GM12878 (cell line): ENCODE measurements at regions not wholly inside any gene's neighbourhood (a gene's known extent, or its start where the extent isn't known, plus 50 kb on each side); places are given as distances from the start of the nearest gene placed in this dataset.

Source experiments
- ATAC-seq: fragments of 200-7000 bp; cut with Tn5 transposase; 3 replicates; pipeline ENCODE4 v1.9.1; 2020; ENCODE audit warnings: mild to moderate bottlenecking, moderate library complexity
- BruUV-seq: library from RNA; stranded (reverse); fragments of 400-500 nt; replicated peaks from 2 replicates; lab custom pipeline; 2021; lab: Mats Ljungman, UMichigan
- CTCF ChIA-PET: fragments of 300-600 bp; sonication (Branson Sonifier 250); formaldehyde crosslinking; extraction: SDS; loops from one replicate; lab custom pipeline; 2021; ENCODE audit warnings: inconsistent platforms; lab: Yijun Ruan, JAX
- POLR2A ChIA-PET: fragments of 350-600 bp; formaldehyde crosslinking; extraction: SDS; loops from one replicate; lab custom pipeline; 2021; ENCODE audit warnings: inconsistent platforms; lab: Charles Lee
- RAD21 ChIA-PET: fragments of 300-600 bp; sonication (Branson Sonifier 250); formaldehyde crosslinking; loops from one replicate; lab custom pipeline; 2023; ENCODE audit warnings: antibody characterized with exemption; ENCODE audit not compliant: unreplicated experiment; lab: Charles Lee
- SMC1A ChIA-PET: fragments of 300-600 bp; sonication (Branson Sonifier 250); formaldehyde crosslinking; loops from one replicate; lab custom pipeline; 2023; ENCODE audit not compliant: unreplicated experiment, uncharacterized antibody; lab: Charles Lee
- DNase-seq: peaks from one replicate; pipeline ENCODE4 v3.0.0-alpha.2; 2011; ENCODE audit warnings: low read depth, low spot score
- FAIRE-seq: peaks from 3 replicates; lab custom pipeline; 2011; peaks lifted over from hg19 to GRCh38; lab: Jason Lieb, UNC
- H2AFZ ChIP-seq: 2 replicates; pipeline ENCODE4 v1.6.0; 2011; ENCODE audit warnings: low read depth, low read length, control low read depth; ENCODE audit not compliant: control insufficient read depth
- H3K27ac ChIP-seq: 2 replicates; pipeline ENCODE4 v1.5.1; 2011; ENCODE audit warnings: control low read depth; ENCODE audit not compliant: control insufficient read depth, insufficient read depth
- H3K27me3 ChIP-seq, 2 experiments: replicated peaks in 1 of 2; 2 replicates each; pipeline versions ENCODE4 v1.6.0 to v1.6.1; 2011; ENCODE audit warnings: low read length in 1 of 2; ENCODE audit not compliant: control insufficient read depth in 2 of 2, insufficient read depth in 2 of 2
- H3K36me3 ChIP-seq, 2 experiments: 2 replicates each; pipeline ENCODE4 v1.5.1; 2011; ENCODE audit warnings: low read length in 1 of 2; ENCODE audit not compliant: control insufficient read depth in 2 of 2, insufficient read depth in 2 of 2
- H3K4me1 ChIP-seq: 2 replicates; pipeline ENCODE4 v1.6.1; 2011; ENCODE audit warnings: mild to moderate bottlenecking, low read length, moderate library complexity, mixed read lengths; ENCODE audit not compliant: control insufficient read depth, insufficient read depth
- H3K4me2 ChIP-seq: 2 replicates; pipeline ENCODE4 v1.6.0; 2011; ENCODE audit warnings: control low read depth; ENCODE audit not compliant: control insufficient read depth, insufficient read depth
- H3K4me3 ChIP-seq: fragments of 200-600 bp; sonication (generic); 2 replicates; pipeline ENCODE4 v1.5.1; 2016
- H3K79me2 ChIP-seq: 2 replicates; pipeline ENCODE4 v1.6.0; 2011; ENCODE audit warnings: low read length; ENCODE audit not compliant: control insufficient read depth, insufficient read depth
- H3K9ac ChIP-seq: 2 replicates; pipeline ENCODE4 v1.8.0; 2011; ENCODE audit warnings: low read length, control low read depth, mixed read lengths; ENCODE audit not compliant: control insufficient read depth, insufficient read depth
- H3K9me3 ChIP-seq: replicated peaks from 3 replicates; pipeline ENCODE4 v1.5.1; 2011; ENCODE audit warnings: mild to moderate bottlenecking, low read length; ENCODE audit not compliant: control insufficient read depth, insufficient read depth
- H4K20me1 ChIP-seq: 2 replicates; pipeline ENCODE4 v1.6.0; 2011; ENCODE audit not compliant: control insufficient read depth, insufficient read depth
- CEBPB ChIP-seq, 2 experiments: fragments of 150-350 bp in 1 of 2; IDR thresholded peaks; 2 replicates each; pipeline ENCODE4 v1.6.1; 2012 to 2014; ENCODE audit warnings: low read depth in 2 of 2, low read length in 2 of 2, borderline replicate concordance in 1 of 2, inconsistent platforms in 1 of 2
- ESRRA ChIP-seq: IDR thresholded peaks from 2 replicates; pipeline ENCODE4 v1.6.1; 2012; ENCODE audit warnings: mild to moderate bottlenecking, low read length, improper control_type of control experiment
- EZH2 ChIP-seq: IDR thresholded peaks from 2 replicates; pipeline ENCODE4 v1.6.1; 2012; ENCODE audit warnings: low read depth, mild to moderate bottlenecking, control low read depth, inconsistent platforms, low read length, borderline replicate concordance; ENCODE audit not compliant: control insufficient read depth
- FOXM1 ChIP-seq: IDR thresholded peaks from 2 replicates; pipeline ENCODE4 v1.6.1; 2012; ENCODE audit warnings: low read depth, mild to moderate bottlenecking, inconsistent platforms, low read length, moderate library complexity
- NR2C2 ChIP-seq: IDR thresholded peaks from 2 replicates; pipeline ENCODE4 v1.6.1; 2011; ENCODE audit warnings: borderline replicate concordance, low read depth; ENCODE audit not compliant: control insufficient read depth, insufficient read length
- WGBS: methylation state at CpG from one replicate; pipeline ENCODE4 v1.1.6; 2016; ENCODE audit warnings: low lambda C conversion rate; ENCODE audit not compliant: insufficient replicate concordance, insufficient coverage; ENCODE audit errors: missing lambda C conversion rate; 5-methylcytosine and 5-hydroxymethylcytosine counted together
- in situ Hi-C: fragments of 300-500 bp; cut with MboI; formaldehyde crosslinking; loops from 9 replicates; pipeline ENCODE4 v1.14.3; 2018; ENCODE audit warnings: mixed read lengths
- intact Hi-C: fragments of 100-400 bp; cut with micrococcal nuclease; formaldehyde crosslinking; loops from one replicate; pipeline ENCODE4 v1.14.2; 2022; ENCODE audit not compliant: unreplicated experiment
- TF ChIP-seq, protein P1 (sequence below): IDR thresholded peaks from 2 replicates; pipeline ENCODE4 v1.6.1; 2011; ENCODE audit warnings: mild to moderate bottlenecking, low read depth, low read length, moderate library complexity; ENCODE audit not compliant: insufficient replicate concordance
- TF ChIP-seq, protein P2 (sequence below): fragments of 450-650 bp; IDR thresholded peaks from 2 replicates; pipeline ENCODE4 v1.6.1; 2017; ENCODE audit warnings: mild to moderate bottlenecking, low read depth, inconsistent platforms; ENCODE audit not compliant: poor library complexity, severe bottlenecking

DNA sequence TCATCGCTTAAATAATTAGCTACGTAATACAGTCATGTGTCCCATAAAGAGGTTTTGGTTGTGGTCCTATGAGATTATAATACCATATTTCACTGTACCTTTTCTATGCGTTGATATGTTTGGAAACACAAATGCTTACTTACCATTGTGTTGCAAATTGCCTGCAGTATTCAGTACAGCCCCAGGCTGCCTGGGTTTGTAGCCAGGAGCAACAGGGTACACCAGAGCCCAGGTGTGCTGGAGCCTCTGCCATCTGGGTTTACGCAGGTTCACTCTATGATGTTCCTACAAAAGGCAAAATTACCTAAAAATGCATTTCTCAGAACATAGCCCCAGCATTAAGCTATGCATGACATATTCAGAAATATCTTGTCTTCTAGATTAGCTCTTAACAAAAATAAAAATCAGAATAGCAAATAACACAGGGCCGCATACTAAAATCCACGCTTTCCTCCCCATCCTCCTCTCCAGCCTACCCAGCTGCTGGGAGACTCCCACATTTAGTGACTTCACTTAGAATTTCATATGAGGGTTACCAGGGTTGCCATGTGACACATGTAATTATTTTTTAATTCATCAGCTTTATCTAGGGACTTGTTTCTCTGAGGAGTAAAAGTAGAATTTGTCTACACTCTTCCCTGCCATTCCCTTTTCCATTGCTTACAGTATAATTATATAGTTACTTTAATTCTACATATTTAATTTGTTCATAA is 559.0 kb upstream of the ADARB2 start (continued):
- no peak for TF ChIP-seq FOXM1
- TF ChIP-seq CEBPB (IDR thresholded peaks at IDR 0.05; ENCODE audit: borderline replicate concordance in 1 of 2, low read depth in 2 of 2, low read length in 2 of 2) = no peak
- TF ChIP-seq, protein P1, sequence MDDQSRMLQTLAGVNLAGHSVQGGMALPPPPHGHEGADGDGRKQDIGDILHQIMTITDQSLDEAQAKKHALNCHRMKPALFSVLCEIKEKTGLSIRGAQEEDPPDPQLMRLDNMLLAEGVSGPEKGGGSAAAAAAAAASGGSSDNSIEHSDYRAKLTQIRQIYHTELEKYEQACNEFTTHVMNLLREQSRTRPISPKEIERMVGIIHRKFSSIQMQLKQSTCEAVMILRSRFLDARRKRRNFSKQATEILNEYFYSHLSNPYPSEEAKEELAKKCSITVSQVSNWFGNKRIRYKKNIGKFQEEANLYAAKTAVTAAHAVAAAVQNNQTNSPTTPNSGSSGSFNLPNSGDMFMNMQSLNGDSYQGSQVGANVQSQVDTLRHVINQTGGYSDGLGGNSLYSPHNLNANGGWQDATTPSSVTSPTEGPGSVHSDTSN = no peak
- TF ChIP-seq ESRRA = no peak

DNA sequence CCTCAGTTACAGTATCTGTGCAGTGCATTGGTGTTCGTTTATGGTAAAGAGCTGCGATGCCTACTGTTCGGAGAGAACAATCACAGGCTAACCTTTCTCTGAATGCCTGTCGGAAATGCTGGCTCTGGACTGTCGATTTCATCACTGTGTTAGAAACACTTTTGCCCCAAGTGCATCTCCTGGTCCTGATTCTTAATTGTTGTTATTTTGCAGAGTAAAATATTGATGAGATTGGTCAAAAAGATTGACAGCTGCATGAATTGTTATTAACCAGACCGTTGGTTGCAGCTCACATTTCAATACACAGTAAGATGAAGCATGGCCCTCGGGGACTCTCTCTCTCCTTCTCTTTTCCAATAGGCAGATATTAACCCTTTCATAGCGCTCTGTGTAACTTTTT is 557.4 kb upstream of the ADARB2 start:
- Histone ChIP-seq H4K20me1 (no peaks in the 10 kb centered on the region), H3K4me1 (no peaks in the 10 kb centered on the region), H3K36me3 (no peaks in the 10 kb centered on the region), H3K79me2 (no peaks in the 10 kb centered on the region), H3K27ac (no peak overlapping the region), H2AFZ (no peak overlapping the region), H3K4me3 (no peak overlapping the region), H3K4me2 (no peak overlapping the region), H3K27me3 (no peaks in the 10 kb centered on the region), H3K9ac (no peak overlapping the region), H3K9me3 (no peaks in the 10 kb centered on the region)
- in situ Hi-C loops (no loop called here), intact Hi-C loops (no loop called here)
- ChIA-PET CTCF (interaction anchor here (0.6 kb wide), 1 partner anchor 964 kb away, joined by 3 read pairs; no protein-coding TSS in a partner anchor), POLR2A (no interaction called here), RAD21 (no interaction called here), SMC1A (interaction anchor here (0.6 kb wide), 1 partner anchor 14 kb away, joined by 3 read pairs; no protein-coding TSS in a partner anchor)
- TF ChIP-seq NR2C2 (no peak), EZH2 (no peak)
- TF ChIP-seq, protein P2, sequence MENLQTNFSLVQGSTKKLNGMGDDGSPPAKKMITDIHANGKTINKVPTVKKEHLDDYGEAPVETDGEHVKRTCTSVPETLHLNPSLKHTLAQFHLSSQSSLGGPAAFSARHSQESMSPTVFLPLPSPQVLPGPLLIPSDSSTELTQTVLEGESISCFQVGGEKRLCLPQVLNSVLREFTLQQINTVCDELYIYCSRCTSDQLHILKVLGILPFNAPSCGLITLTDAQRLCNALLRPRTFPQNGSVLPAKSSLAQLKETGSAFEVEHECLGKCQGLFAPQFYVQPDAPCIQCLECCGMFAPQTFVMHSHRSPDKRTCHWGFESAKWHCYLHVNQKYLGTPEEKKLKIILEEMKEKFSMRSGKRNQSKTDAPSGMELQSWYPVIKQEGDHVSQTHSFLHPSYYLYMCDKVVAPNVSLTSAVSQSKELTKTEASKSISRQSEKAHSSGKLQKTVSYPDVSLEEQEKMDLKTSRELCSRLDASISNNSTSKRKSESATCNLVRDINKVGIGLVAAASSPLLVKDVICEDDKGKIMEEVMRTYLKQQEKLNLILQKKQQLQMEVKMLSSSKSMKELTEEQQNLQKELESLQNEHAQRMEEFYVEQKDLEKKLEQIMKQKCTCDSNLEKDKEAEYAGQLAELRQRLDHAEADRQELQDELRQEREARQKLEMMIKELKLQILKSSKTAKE = no peak
- no TSS peak for BruUV-seq
- FAIRE-seq (no peak), DNase-seq (no peak), ATAC-seq (no peak)
- 40% methylated on average over 8 of the region's 8 CpGs for WGBS
